ENCODE measurements at regions not wholly inside any gene's neighbourhood (a gene's known extent, or its start where the extent isn't known, plus 50 kb on each side); places are given as distances from the start of the nearest gene placed in this dataset.

DNA sequence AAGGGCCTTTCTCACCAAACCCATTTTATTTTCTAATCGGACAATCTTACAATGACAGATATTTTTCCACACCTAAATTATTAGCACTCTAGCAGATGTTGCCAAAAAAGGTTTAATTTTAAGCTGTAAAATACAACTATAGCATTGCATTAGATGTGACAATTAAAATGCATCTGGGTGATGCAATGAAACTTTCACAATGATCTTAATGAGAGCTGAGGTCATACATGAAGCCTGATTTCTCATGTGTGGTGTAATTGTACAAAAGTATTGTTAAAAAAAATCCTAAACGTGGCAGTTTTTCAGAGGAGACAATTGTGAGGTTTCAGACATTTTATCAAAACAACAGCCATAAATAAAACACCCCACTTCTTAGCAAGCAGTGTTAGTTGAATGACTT is 606.0 kb downstream of the HDGFL1 start:
- Histone ChIP-seq H3K27ac (ENCODE audit: low read length) (no peak overlapping the region), H3K9me3 (no peaks in the 10 kb centered on the region), H3K27me3 (replicated peaks in 1 of 2; ENCODE audit: control insufficient read depth in 2 of 2, extremely low read depth in 1 of 2, insufficient read depth in 2 of 2, low read length in 1 of 2) (no peaks in the 10 kb centered on the region), H3K36me3 (ENCODE audit: control insufficient read depth in 2 of 2, extremely low read depth in 1 of 2, insufficient read depth in 1 of 2, low read length in 1 of 2) (no peaks in the 10 kb centered on the region), H3K4me1 (ENCODE audit: control insufficient read depth in 1 of 2, extremely low read depth in 1 of 2, insufficient read depth in 2 of 2, low read length in 2 of 2) (no peaks in the 10 kb centered on the region), H3K4me3 (ENCODE audit: control insufficient read depth in 1 of 2, extremely low read depth in 1 of 2, low read length in 1 of 2) (no peak overlapping the region)
- peaks cover 3 to 5% (median 4%) of the 10 kb centered on the region in 3 donors for H3K9me3 Mint-ChIP-seq
- WGBS (ENCODE audit: insufficient coverage), result no CpG with 5 or more reads among the region's 2 CpGs
- ChIA-PET POLR2A (no interaction called here), CTCF (no interaction called here)
- no peak overlapping the region for H3K27ac Mint-ChIP-seq
- H3K36me3 Mint-ChIP-seq, result no peaks in the 10 kb centered on the region
- H3K27me3 Mint-ChIP-seq, result no peaks in the 10 kb centered on the region
- DNase-seq (no peak), ATAC-seq (replicated peaks in 1 of 4) (no peak)
- H3K4me1 Mint-ChIP-seq, result no peaks in the 10 kb centered on the region
- H3K4me3 Mint-ChIP-seq, result no peak overlapping the region

DNA sequence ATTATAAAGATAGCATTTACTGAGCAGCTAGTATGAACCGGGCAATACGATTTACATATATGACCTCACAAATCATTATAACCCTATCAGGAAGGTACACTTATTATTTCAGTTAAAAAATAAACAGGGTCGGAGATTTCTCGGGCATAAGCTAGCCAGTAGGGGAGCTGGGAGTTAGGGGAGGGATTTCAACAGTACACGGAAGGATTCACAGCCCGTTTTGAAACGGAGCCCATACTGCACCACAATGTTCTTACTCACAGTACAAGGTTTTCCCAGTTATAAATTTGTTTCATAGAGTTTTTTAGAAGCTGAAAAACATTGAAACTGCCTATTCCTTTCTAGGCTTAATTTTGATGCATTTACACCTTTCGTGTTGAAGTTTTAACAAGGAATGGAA is 607.1 kb downstream of the HDGFL1 start:
- no peaks in the 10 kb centered on the region for H3K9me3 ChIP-seq
- DNase-seq, result no peak
- H3K4me3 ChIP-seq (ENCODE audit: control insufficient read depth in 1 of 2, extremely low read depth in 1 of 2, low read length in 1 of 2), result no peak overlapping the region
- H3K27me3 ChIP-seq (replicated peaks in 1 of 2; ENCODE audit: control insufficient read depth in 2 of 2, extremely low read depth in 1 of 2, insufficient read depth in 2 of 2, low read length in 1 of 2), result no peaks in the 10 kb centered on the region
- ATAC-seq (replicated peaks in 1 of 4), result no peak
- H3K4me1 ChIP-seq (ENCODE audit: control insufficient read depth in 1 of 2, extremely low read depth in 1 of 2, insufficient read depth in 2 of 2, low read length in 2 of 2), result no peaks in the 10 kb centered on the region
- no peaks in the 10 kb centered on the region for H3K36me3 ChIP-seq (ENCODE audit: control insufficient read depth in 2 of 2, extremely low read depth in 1 of 2, insufficient read depth in 1 of 2, low read length in 1 of 2)
- H3K36me3 Mint-ChIP-seq, result no peaks in the 10 kb centered on the region
- no peak overlapping the region for H3K4me3 Mint-ChIP-seq
- WGBS (ENCODE audit: insufficient coverage), result no CpG with 5 or more reads among the region's 8 CpGs
- no peak overlapping the region for H3K27ac Mint-ChIP-seq
- no peak overlapping the region for H3K27ac ChIP-seq (ENCODE audit: low read length)
- H3K9me3 Mint-ChIP-seq, result peaks cover 0 to 2% (median under 1%) of the 10 kb centered on the region in 3 donors
- no peaks in the 10 kb centered on the region for H3K27me3 Mint-ChIP-seq
- ChIA-PET CTCF (no interaction called here), POLR2A (no interaction called here)
- no peaks in the 10 kb centered on the region for H3K4me1 Mint-ChIP-seq

DNA sequence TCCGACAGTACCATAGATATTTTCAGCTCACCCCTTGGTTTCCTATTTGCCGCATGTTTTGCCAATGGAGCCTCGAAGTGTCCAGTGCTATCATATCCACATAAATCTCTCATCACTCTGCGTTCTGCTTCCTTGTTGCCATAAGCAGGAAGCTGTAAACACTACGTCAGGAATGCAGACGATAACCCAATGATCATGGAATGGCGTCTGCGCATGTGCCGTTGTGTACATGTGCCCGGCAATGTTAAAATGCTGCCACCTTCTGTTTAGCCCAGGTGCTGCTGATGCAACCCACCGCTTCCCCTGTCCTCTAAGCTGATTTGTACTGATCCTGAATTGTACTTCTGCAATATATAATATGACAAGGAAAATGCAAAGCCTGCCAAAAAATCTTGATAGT is 607.5 kb downstream of the HDGFL1 start:
- H3K27ac Mint-ChIP-seq, result no peak overlapping the region
- no peak for ATAC-seq (replicated peaks in 1 of 4)
- H3K4me3 ChIP-seq (ENCODE audit: control insufficient read depth in 1 of 2, extremely low read depth in 1 of 2, low read length in 1 of 2), result no peak overlapping the region
- ChIA-PET POLR2A (no interaction called here), CTCF (no interaction called here)
- no peaks in the 10 kb centered on the region for H3K36me3 ChIP-seq (ENCODE audit: control insufficient read depth in 2 of 2, extremely low read depth in 1 of 2, insufficient read depth in 1 of 2, low read length in 1 of 2)
- H3K27ac ChIP-seq (ENCODE audit: low read length), result no peak overlapping the region
- peaks cover 0 to 2% (median 0%) of the 10 kb centered on the region in 3 donors for H3K9me3 Mint-ChIP-seq
- WGBS (ENCODE audit: insufficient coverage), result 96% methylated on average over 10 of the region's 11 CpGs
- no peaks in the 10 kb centered on the region for H3K4me1 ChIP-seq (ENCODE audit: control insufficient read depth in 1 of 2, extremely low read depth in 1 of 2, insufficient read depth in 2 of 2, low read length in 2 of 2)
- H3K4me1 Mint-ChIP-seq, result no peaks in the 10 kb centered on the region
- no peaks in the 10 kb centered on the region for H3K36me3 Mint-ChIP-seq
- no peak overlapping the region for H3K4me3 Mint-ChIP-seq
- DNase-seq, result no peak
- no peaks in the 10 kb centered on the region for H3K27me3 ChIP-seq (replicated peaks in 1 of 2; ENCODE audit: control insufficient read depth in 2 of 2, extremely low read depth in 1 of 2, insufficient read depth in 2 of 2, low read length in 1 of 2)
- H3K9me3 ChIP-seq, result no peaks in the 10 kb centered on the region
- no peaks in the 10 kb centered on the region for H3K27me3 Mint-ChIP-seq

DNA sequence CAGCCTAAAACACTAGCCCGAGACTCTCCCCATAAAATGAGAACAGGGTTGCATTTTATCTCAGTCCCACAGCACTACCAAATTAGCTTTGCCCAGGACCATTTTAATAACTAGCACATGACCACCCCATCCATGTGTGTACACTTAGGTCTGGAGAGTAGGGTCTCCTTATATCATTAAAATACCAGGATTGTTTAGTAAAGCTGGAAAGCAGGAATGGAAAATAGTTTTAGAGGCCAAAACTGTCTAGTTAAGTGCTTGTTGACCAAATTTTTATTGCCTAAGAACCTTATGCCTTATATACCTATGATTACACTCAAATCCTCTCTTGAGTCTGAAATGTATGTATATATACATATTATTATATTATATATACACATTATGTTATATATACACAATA is 608.4 kb downstream of the HDGFL1 start:
- H3K4me1 Mint-ChIP-seq, result no peaks in the 10 kb centered on the region
- Histone ChIP-seq H3K4me1 (ENCODE audit: control insufficient read depth in 1 of 2, extremely low read depth in 1 of 2, insufficient read depth in 2 of 2, low read length in 2 of 2) (no peaks in the 10 kb centered on the region), H3K9me3 (no peaks in the 10 kb centered on the region), H3K4me3 (ENCODE audit: control insufficient read depth in 1 of 2, extremely low read depth in 1 of 2, low read length in 1 of 2) (no peak overlapping the region), H3K27ac (ENCODE audit: low read length) (no peak overlapping the region), H3K36me3 (ENCODE audit: control insufficient read depth in 2 of 2, extremely low read depth in 1 of 2, insufficient read depth in 1 of 2, low read length in 1 of 2) (no peaks in the 10 kb centered on the region), H3K27me3 (replicated peaks in 1 of 2; ENCODE audit: control insufficient read depth in 2 of 2, extremely low read depth in 1 of 2, insufficient read depth in 2 of 2, low read length in 1 of 2) (no peaks in the 10 kb centered on the region)
- no peaks in the 10 kb centered on the region for H3K27me3 Mint-ChIP-seq
- WGBS (ENCODE audit: insufficient coverage), result 83% methylated on average over 1 of the region's 1 CpG
- ChIA-PET CTCF (no interaction called here), POLR2A (no interaction called here)
- no peak overlapping the region for H3K4me3 Mint-ChIP-seq
- DNase-seq, result no peak
- H3K9me3 Mint-ChIP-seq, result peaks cover 0 to 2% (median 0%) of the 10 kb centered on the region in 3 donors
- no peaks in the 10 kb centered on the region for H3K36me3 Mint-ChIP-seq
- ATAC-seq (replicated peaks in 1 of 4), result no peak
- no peak overlapping the region for H3K27ac Mint-ChIP-seq

DNA sequence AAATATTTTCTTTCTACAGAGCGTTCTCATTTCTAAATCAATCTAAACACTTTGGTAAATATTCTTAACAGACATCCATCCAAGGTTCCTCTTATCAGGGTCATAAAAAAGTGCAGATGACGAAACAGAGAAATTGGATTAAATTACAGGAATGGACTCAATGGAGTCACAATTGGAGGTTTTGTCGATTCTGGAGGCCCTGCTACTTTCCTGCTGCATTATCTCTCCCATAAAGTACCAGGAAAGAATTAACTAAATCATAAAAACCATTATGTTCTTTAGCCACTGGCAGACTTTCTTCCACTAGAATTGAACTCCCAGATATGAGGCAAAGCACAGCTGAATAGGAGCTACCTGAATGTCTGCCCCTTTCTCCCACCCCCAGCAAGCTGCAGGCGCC is 610.6 kb downstream of the HDGFL1 start:
- 50% methylated on average over 1 of the region's 4 CpGs for WGBS (ENCODE audit: insufficient coverage)
- Histone ChIP-seq H3K36me3 (ENCODE audit: control insufficient read depth in 2 of 2, extremely low read depth in 1 of 2, insufficient read depth in 1 of 2, low read length in 1 of 2) (no peaks in the 10 kb centered on the region), H3K4me1 (ENCODE audit: control insufficient read depth in 1 of 2, extremely low read depth in 1 of 2, insufficient read depth in 2 of 2, low read length in 2 of 2) (no peaks in the 10 kb centered on the region), H3K27me3 (replicated peaks in 1 of 2; ENCODE audit: control insufficient read depth in 2 of 2, extremely low read depth in 1 of 2, insufficient read depth in 2 of 2, low read length in 1 of 2) (no peaks in the 10 kb centered on the region), H3K27ac (ENCODE audit: low read length) (no peak overlapping the region), H3K9me3 (no peaks in the 10 kb centered on the region), H3K4me3 (ENCODE audit: control insufficient read depth in 1 of 2, extremely low read depth in 1 of 2, low read length in 1 of 2) (no peak overlapping the region)
- no peak for DNase-seq
- Mint-ChIP-seq H3K27me3 (no peaks in the 10 kb centered on the region), H3K27ac (no peak overlapping the region), H3K4me1 (no peaks in the 10 kb centered on the region), H3K4me3 (no peak overlapping the region), H3K9me3 (peaks cover 0 to 2% (median under 1%) of the 10 kb centered on the region in 3 donors), H3K36me3 (no peaks in the 10 kb centered on the region)
- ChIA-PET POLR2A (no interaction called here), CTCF (no interaction called here)
- ATAC-seq (replicated peaks in 1 of 4), result no peak

DNA sequence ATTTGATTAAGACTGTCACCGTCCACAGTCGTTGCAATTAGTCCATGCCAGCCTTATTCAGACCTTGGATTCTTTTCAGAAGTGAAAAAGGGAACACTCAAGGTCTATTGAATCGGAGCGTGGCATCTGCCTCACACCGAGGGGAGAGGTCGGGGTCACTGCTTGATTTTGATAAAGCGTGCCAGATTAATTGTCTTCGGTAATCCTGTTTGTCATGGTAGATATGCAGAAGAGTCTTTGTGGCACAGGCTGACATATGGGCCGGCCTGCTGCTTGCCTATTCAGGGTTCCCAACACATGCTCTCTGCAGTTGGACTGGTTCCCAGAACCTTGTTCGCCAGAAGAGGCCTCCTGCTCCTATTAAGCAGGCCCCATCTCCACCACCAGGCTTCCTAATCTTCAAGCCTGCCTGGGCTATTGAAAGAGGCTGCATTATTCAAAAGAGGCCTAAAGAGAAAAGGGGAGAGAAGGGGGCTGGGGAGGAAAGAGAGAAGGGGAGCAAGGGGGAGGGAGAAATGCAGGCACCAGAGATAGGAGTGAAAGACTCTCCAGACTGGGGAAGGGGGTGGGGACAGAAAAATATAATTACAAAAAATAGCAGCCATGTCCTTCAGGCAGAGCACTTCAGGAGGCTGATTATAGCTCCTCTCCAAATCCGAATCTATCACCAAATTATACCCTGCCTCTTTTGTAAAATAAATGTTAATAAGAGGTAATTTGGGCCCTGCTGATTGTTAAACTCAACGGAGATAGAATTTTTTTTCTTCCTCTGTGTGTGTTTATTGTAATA is 611.3 kb downstream of the HDGFL1 start:
- Histone ChIP-seq H3K36me3 (ENCODE audit: control insufficient read depth in 2 of 2, extremely low read depth in 1 of 2, insufficient read depth in 1 of 2, low read length in 1 of 2) (no peaks in the 10 kb centered on the region), H3K4me3 (ENCODE audit: control insufficient read depth in 1 of 2, extremely low read depth in 1 of 2, low read length in 1 of 2) (no peak overlapping the region), H3K9me3 (no peaks in the 10 kb centered on the region), H3K27me3 (replicated peaks in 1 of 2; ENCODE audit: control insufficient read depth in 2 of 2, extremely low read depth in 1 of 2, insufficient read depth in 2 of 2, low read length in 1 of 2) (no peaks in the 10 kb centered on the region), H3K4me1 (ENCODE audit: control insufficient read depth in 1 of 2, extremely low read depth in 1 of 2, insufficient read depth in 2 of 2, low read length in 2 of 2) (no peaks in the 10 kb centered on the region), H3K27ac (ENCODE audit: low read length) (no peak overlapping the region)
- Mint-ChIP-seq H3K27me3 (no peaks in the 10 kb centered on the region), H3K4me3 (no peak overlapping the region), H3K36me3 (no peaks in the 10 kb centered on the region), H3K9me3 (peaks cover 0 to 4% (median 2%) of the 10 kb centered on the region in 3 donors), H3K4me1 (no peaks in the 10 kb centered on the region), H3K27ac (no peak overlapping the region)
- ATAC-seq (replicated peaks in 1 of 4) (no peak), DNase-seq (no peak)
- CTCF ChIA-PET, result interaction anchor here in 1 of 2 donors (0.5 kb wide), 1 partner anchor 112 kb away, joined by 3 read pairs; no protein-coding TSS in a partner anchor
- WGBS (ENCODE audit: insufficient coverage), result 92% methylated on average over 8 of the region's 12 CpGs
- POLR2A ChIA-PET, result no interaction called here

Measured in T-cell (primary cell).